ENCODE measurements at regions not wholly inside any gene's neighbourhood (a gene's known extent, or its start where the extent isn't known, plus 50 kb on each side); places are given as distances from the start of the nearest gene placed in this dataset.

DNA sequence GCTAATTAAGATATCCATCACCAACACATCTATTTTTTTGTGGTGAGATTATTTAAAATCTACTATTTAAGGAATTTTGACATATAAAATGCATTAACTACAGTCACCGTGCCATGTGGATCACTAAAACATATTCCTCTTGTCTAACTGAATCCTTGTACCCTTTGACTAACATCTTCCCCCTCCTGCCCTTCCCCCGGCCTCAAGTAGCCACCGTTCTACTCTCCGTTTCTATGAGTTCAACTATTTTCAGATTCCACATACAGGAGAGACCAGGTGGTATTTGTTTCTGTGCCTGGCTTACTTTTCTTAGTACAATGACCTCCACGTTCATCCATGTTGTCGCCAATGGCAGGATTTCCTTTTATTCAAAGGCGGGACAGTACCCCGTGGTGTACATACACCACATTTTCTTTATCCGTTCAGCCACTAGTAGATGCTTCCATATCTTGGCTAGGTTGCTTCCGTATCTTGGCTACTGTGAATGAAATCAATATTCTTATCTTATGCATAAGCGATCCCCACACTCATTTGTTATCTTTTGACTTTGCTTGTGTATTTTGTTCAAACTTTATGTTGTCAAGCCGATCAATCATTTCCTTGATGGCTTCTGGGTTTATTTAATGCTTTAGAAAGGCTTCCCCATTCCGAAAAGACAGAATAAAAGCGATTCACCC, 134.7 kb downstream of the KCNJ12 start:
- TF ChIP-seq CTCF (IDR thresholded peaks at IDR 0.05) (no peak), POLR2AphosphoS5 (IDR thresholded peaks at IDR 0.05) (no peak), POLR2A (IDR thresholded peaks at IDR 0.05) (no peak)

Data from stomach (tissue), 4 donors.